Testis (tissue), 2 donors: ENCODE measurements at regions not wholly inside any gene's neighbourhood (a gene's known extent, or its start where the extent isn't known, plus 50 kb on each side); places are given as distances from the start of the nearest gene placed in this dataset.

Source experiments
- DNase-seq: peaks from one replicate; pipeline ENCODE4 v3.0.0-alpha.2; 2019
- H3K27ac ChIP-seq, 2 donors: fragments of 200-600 bp; sonication (generic); one replicate each; pipeline ENCODE4 v1.5.1; 2019
- H3K27me3 ChIP-seq: fragments of 200-600 bp; sonication (generic); one replicate; pipeline ENCODE4 v1.5.1; 2019
- H3K36me3 ChIP-seq: fragments of 200-600 bp; sonication (generic); one replicate; pipeline ENCODE4 v1.5.1; 2017; ENCODE audit warnings: low read depth; ENCODE audit errors: missing control alignments
- H3K4me1 ChIP-seq: fragments of 200-600 bp; sonication (generic); one replicate; pipeline ENCODE4 v1.5.1; 2019
- H3K4me3 ChIP-seq, 2 donors: fragments of 200-600 bp; sonication (generic); one replicate each; pipeline ENCODE4 v1.5.1; 2017 to 2019
- H3K9me3 ChIP-seq: fragments of 200-600 bp; sonication (generic); one replicate; pipeline ENCODE4 v1.5.1; 2017
- POLR2A ChIP-seq: fragments of 450-650 bp; IDR thresholded peaks from one replicate; pipeline ENCODE4 v1.6.1; 2017; ENCODE audit warnings: antibody characterized with exemption, mild to moderate bottlenecking, moderate library complexity
- WGBS, 2 donors: methylation state at CpG; one replicate each; pipeline ENCODE4 v1.1.5; 2018; 5-methylcytosine and 5-hydroxymethylcytosine counted together
- intact Hi-C: fragments of 100-400 bp; cut with DNase I; formaldehyde crosslinking; loops from one replicate; pipeline ENCODE4 v1.15.1; 2023; ENCODE audit warnings: low total_unique reads
- TF ChIP-seq, protein P1 (sequence below), 3 experiments: fragments of 450-650 bp in 2 of 3; fragments of 200-600 bp in 1 of 3; sonication (generic) in 1 of 3; IDR thresholded peaks; one replicate each; pipeline ENCODE4 v1.5.1; 2016 to 2019; ENCODE audit warnings: antibody characterized with exemption in 3 of 3, mild to moderate bottlenecking in 2 of 3, moderate library complexity in 1 of 3

DNA sequence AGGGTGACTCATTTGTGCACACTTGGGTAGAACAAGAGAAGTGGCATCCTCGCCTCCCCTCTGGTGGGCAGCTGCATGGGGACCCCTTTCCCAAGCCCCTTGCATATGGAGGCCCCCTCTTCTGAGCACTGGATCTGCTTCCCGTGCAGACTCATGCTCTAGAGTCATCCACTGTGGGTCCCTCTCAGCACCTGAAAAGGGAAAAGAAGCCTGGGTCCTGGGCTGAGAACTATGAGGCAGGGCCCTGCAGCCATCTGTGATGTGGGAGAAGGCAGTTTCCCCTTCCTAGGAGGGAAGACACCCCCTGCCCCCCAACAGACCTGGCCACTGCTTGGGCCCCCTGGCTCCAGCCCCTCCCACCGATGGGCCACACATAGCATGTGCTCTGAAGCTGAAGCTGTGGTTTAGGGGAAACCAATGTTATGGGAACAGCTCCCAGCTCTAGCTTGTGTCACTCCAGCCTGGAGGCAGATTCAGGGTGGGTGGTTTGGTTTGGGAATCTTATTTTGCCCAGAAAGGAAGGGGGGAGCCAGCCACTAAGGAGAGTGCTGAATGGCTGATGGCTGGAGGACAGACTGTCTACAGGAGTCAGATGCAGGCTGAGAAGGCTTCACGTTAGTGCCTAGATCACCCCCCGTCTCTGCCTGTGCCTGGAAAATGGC, 172.8 kb downstream of the GLI2 start:
- Histone ChIP-seq H3K27me3 (no peaks in the 10 kb centered on the region), H3K36me3 (no peaks in the 10 kb centered on the region), H3K27ac (no peak overlapping the region), H3K4me3 (no peak overlapping the region), H3K9me3 (no peaks in the 10 kb centered on the region), H3K4me1 (peaks cover 50% of the 10 kb centered on the region)
- intact Hi-C loops = no loop called here
- 86 to 94% methylated on average over 4 to 5 of the region's 5 CpGs for WGBS, 2 donors
- no peak for TF ChIP-seq POLR2A
- TF ChIP-seq, protein P1, sequence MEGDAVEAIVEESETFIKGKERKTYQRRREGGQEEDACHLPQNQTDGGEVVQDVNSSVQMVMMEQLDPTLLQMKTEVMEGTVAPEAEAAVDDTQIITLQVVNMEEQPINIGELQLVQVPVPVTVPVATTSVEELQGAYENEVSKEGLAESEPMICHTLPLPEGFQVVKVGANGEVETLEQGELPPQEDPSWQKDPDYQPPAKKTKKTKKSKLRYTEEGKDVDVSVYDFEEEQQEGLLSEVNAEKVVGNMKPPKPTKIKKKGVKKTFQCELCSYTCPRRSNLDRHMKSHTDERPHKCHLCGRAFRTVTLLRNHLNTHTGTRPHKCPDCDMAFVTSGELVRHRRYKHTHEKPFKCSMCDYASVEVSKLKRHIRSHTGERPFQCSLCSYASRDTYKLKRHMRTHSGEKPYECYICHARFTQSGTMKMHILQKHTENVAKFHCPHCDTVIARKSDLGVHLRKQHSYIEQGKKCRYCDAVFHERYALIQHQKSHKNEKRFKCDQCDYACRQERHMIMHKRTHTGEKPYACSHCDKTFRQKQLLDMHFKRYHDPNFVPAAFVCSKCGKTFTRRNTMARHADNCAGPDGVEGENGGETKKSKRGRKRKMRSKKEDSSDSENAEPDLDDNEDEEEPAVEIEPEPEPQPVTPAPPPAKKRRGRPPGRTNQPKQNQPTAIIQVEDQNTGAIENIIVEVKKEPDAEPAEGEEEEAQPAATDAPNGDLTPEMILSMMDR (IDR thresholded peaks at IDR 0.05) = no peak
- DNase-seq = no peak

- no peaks in the 10 kb centered on the region for H3K27me3 ChIP-seq
- H3K36me3 ChIP-seq = no peaks in the 10 kb centered on the region
- DNase-seq = no peak
- 94% methylated on average over 2 of the region's 2 CpGs; no CpG with 5 or more reads in 1 of the 2 donors for WGBS, 2 donors
- H3K27ac ChIP-seq = no peak overlapping the region
- peaks cover 57% of the 10 kb centered on the region for H3K4me1 ChIP-seq
- no peak overlapping the region for H3K4me3 ChIP-seq
- H3K9me3 ChIP-seq = no peaks in the 10 kb centered on the region
- TF ChIP-seq, protein P1 (IDR thresholded peaks at IDR 0.05) = no peak
- TF ChIP-seq POLR2A = no peak
- intact Hi-C loops = no loop called here
These were observed 173.4 kb downstream of the GLI2 start for GRCh38 chr2:120909102-120909501.

GRCh38 chr2:120910164-120910563, 174.5 kb downstream of the GLI2 start:
- peaks cover 57% of the 10 kb centered on the region for H3K4me1 ChIP-seq
- H3K9me3 ChIP-seq = no peaks in the 10 kb centered on the region
- WGBS, 2 donors = 85 to 90% methylated on average over 5 of the region's 5 CpGs
- TF ChIP-seq, protein P1 (IDR thresholded peaks at IDR 0.05) = no peak
- TF ChIP-seq POLR2A = no peak
- H3K36me3 ChIP-seq = no peaks in the 10 kb centered on the region
- peak overlapping the region in 1 of 2 donors; percentile 79 for H3K27ac ChIP-seq
- H3K27me3 ChIP-seq = no peaks in the 10 kb centered on the region
- intact Hi-C loops = no loop called here
- no peak for DNase-seq
- no peak overlapping the region for H3K4me3 ChIP-seq

GRCh38 chr2:120910956-120911951, 175.6 kb downstream of the GLI2 start:
- Histone ChIP-seq H3K27me3 (no peaks in the 10 kb centered on the region), H3K4me1 (peaks cover 57% of the 10 kb centered on the region), H3K36me3 (no peaks in the 10 kb centered on the region), H3K4me3 (no peak overlapping the region), H3K27ac (peak overlapping the region; percentile 70 to 79), H3K9me3 (no peaks in the 10 kb centered on the region)
- TF ChIP-seq, protein P1 (IDR thresholded peaks at IDR 0.05) = no peak
- no peak for TF ChIP-seq POLR2A
- 74 to 76% methylated on average over 14 to 16 of the region's 16 CpGs for WGBS, 2 donors
- no peak for DNase-seq
- intact Hi-C loops = no loop called here
